ENCODE measurements at regions not wholly inside any gene's neighbourhood (a gene's known extent, or its start where the extent isn't known, plus 50 kb on each side); places are given as distances from the start of the nearest gene placed in this dataset.

GRCh38 chr12:87758271-87758670, 270.9 kb downstream of the C12orf50 start:
- TF ChIP-seq CTCF (IDR thresholded peaks at IDR 0.05; ENCODE audit: poor library complexity, severe bottlenecking) (no peak), EP300 (conservative IDR thresholded peaks at IDR 0.05; ENCODE audit: poor library complexity, severe bottlenecking) (no peak), RAD21 (conservative IDR thresholded peaks at IDR 0.05) (no peak), POLR2AphosphoS5 (IDR thresholded peaks at IDR 0.05) (no peak), SMC3 (conservative IDR thresholded peaks at IDR 0.05; ENCODE audit: poor library complexity) (no peak), REST (IDR thresholded peaks at IDR 0.05; ENCODE audit: borderline replicate concordance) (no peak), TAF1 (IDR thresholded peaks at IDR 0.05; ENCODE audit: low read depth) (no peak)

All from neural cell (in vitro differentiated cells).